C4-2B (cell line): ENCODE measurements at regions not wholly inside any gene's neighbourhood (a gene's known extent, or its start where the extent isn't known, plus 50 kb on each side); places are given as distances from the start of the nearest gene placed in this dataset.

ENCODE experiments used
- ZFX ChIP-seq: fragments of 450-650 bp; IDR thresholded peaks from 2 replicates; pipeline ENCODE4 v1.6.1; 2017
- TF ChIP-seq, protein P1 (sequence below): fragments of 450-650 bp; conservative IDR thresholded peaks from 2 replicates; pipeline ENCODE4 v1.5.1; 2017; ENCODE audit warnings: mild to moderate bottlenecking

DNA sequence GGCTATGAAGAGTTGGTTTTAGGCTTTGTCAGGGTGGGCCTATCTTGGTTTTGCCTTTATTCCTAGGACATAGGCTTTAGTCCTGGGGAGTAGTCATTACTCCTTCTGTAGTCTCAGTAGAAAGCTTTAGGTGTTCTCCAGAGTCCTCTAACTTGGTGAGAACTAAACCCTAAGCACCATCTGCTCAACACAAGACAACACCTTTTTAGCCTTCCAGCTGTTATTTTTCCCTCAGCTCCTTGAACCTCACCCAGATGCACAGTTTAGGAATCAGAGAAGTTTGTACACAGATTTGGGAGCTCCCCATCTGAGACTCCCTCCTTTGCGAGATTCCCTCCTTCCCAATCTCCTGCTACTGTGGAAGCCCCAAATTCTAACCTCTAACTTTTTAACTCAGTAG, 141.3 kb downstream of the QRSL1 start:
- TF ChIP-seq, protein P1, sequence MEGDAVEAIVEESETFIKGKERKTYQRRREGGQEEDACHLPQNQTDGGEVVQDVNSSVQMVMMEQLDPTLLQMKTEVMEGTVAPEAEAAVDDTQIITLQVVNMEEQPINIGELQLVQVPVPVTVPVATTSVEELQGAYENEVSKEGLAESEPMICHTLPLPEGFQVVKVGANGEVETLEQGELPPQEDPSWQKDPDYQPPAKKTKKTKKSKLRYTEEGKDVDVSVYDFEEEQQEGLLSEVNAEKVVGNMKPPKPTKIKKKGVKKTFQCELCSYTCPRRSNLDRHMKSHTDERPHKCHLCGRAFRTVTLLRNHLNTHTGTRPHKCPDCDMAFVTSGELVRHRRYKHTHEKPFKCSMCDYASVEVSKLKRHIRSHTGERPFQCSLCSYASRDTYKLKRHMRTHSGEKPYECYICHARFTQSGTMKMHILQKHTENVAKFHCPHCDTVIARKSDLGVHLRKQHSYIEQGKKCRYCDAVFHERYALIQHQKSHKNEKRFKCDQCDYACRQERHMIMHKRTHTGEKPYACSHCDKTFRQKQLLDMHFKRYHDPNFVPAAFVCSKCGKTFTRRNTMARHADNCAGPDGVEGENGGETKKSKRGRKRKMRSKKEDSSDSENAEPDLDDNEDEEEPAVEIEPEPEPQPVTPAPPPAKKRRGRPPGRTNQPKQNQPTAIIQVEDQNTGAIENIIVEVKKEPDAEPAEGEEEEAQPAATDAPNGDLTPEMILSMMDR = no peak
- no peak for TF ChIP-seq ZFX
